ENCODE measurements at regions not wholly inside any gene's neighbourhood (a gene's known extent, or its start where the extent isn't known, plus 50 kb on each side); places are given as distances from the start of the nearest gene placed in this dataset.

DNA sequence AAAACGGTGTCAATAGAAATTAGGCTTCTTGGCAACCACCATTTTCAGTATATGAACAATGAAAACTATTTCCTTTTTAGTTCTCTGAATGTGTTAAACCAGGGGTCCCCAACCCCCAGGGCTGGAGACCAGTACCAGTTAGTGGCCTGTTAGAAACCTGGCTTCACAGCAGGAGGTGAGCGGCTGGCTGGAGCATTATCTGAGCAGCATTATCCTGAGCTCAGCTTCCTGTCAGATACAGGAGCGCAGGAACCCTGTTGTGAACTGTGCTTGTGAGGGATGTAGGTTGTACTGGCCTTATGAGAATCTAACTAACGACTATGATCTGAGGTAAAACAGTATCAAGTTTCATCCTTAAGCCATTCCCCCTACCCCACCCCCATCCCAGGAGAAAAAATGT is 328.7 kb downstream of the ZBBX start:
- ATAC-seq (no peak), DNase-seq (ENCODE audit: low read depth in 1 of 2, low spot score in 1 of 2) (no peak), FAIRE-seq (no peak)
- H3K9me3 ChIP-seq: no peaks in the 10 kb centered on the region
- no peak overlapping the region for H3K4me3 ChIP-seq
- H3K4me1 ChIP-seq: no peaks in the 10 kb centered on the region
- H3K27ac ChIP-seq: no peak overlapping the region
- POLR2A ChIA-PET: no interaction called here
- CTCF ChIA-PET: no interaction called here
- H3K4me2 ChIP-seq: no peak overlapping the region
- no peak for TF ChIP-seq HDAC2 (IDR thresholded peaks at IDR 0.05)
- TF ChIP-seq EHF (CRISPR knock-in tag; IDR thresholded peaks at IDR 0.05): no peak
- no peak for TF ChIP-seq HOXB5 (CRISPR knock-in tag; IDR thresholded peaks at IDR 0.05)
- no peak for TF ChIP-seq POLR2A (IDR thresholded peaks at IDR 0.05; ENCODE audit: low read length)
- TF ChIP-seq KDM5A (IDR thresholded peaks at IDR 0.05): no peak
- no peak for TF ChIP-seq RFX5 (IDR thresholded peaks at IDR 0.05)
- TF ChIP-seq, protein P1, sequence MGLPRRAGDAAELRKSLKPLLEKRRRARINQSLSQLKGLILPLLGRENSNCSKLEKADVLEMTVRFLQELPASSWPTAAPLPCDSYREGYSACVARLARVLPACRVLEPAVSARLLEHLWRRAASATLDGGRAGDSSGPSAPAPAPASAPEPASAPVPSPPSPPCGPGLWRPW (IDR thresholded peaks at IDR 0.05): no peak
- TF ChIP-seq, protein P2, sequence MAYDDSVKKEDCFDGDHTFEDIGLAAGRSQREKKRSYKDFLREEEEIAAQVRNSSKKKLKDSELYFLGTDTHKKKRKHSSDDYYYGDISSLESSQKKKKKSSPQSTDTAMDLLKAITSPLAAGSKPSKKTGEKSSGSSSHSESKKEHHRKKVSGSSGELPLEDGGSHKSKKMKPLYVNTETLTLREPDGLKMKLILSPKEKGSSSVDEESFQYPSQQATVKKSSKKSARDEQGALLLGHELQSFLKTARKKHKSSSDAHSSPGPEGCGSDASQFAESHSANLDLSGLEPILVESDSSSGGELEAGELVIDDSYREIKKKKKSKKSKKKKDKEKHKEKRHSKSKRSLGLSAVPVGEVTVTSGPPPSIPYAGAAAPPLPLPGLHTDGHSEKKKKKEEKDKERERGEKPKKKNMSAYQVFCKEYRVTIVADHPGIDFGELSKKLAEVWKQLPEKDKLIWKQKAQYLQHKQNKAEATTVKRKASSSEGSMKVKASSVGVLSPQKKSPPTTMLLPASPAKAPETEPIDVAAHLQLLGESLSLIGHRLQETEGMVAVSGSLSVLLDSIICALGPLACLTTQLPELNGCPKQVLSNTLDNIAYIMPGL (CRISPR knock-in tag; IDR thresholded peaks at IDR 0.05; ENCODE audit: borderline replicate concordance): no peak
- TF ChIP-seq RARB (CRISPR knock-in tag; IDR thresholded peaks at IDR 0.05): no peak
- TF ChIP-seq FOSL2 (IDR thresholded peaks at IDR 0.05): no peak
- TF ChIP-seq FOSL2 (CRISPR knock-in tag; IDR thresholded peaks at IDR 0.05): no peak
- no peak for TF ChIP-seq ZNF302 (CRISPR knock-in tag; IDR thresholded peaks at IDR 0.05)
- TF ChIP-seq, protein P3, sequence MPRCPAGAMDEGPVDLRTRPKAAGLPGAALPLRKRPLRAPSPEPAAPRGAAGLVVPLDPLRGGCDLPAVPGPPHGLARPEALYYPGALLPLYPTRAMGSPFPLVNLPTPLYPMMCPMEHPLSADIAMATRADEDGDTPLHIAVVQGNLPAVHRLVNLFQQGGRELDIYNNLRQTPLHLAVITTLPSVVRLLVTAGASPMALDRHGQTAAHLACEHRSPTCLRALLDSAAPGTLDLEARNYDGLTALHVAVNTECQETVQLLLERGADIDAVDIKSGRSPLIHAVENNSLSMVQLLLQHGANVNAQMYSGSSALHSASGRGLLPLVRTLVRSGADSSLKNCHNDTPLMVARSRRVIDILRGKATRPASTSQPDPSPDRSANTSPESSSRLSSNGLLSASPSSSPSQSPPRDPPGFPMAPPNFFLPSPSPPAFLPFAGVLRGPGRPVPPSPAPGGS (IDR thresholded peaks at IDR 0.05): no peak
- TF ChIP-seq JUNB (IDR thresholded peaks at IDR 0.05): no peak
- TF ChIP-seq NPAS2 (CRISPR knock-in tag; IDR thresholded peaks at IDR 0.05; ENCODE audit: borderline replicate concordance): no peak
- TF ChIP-seq JUN (IDR thresholded peaks at IDR 0.05): no peak
- TF ChIP-seq PHF8 (IDR thresholded peaks at IDR 0.05; ENCODE audit: borderline replicate concordance, low read depth): no peak
- TF ChIP-seq, protein P4, sequence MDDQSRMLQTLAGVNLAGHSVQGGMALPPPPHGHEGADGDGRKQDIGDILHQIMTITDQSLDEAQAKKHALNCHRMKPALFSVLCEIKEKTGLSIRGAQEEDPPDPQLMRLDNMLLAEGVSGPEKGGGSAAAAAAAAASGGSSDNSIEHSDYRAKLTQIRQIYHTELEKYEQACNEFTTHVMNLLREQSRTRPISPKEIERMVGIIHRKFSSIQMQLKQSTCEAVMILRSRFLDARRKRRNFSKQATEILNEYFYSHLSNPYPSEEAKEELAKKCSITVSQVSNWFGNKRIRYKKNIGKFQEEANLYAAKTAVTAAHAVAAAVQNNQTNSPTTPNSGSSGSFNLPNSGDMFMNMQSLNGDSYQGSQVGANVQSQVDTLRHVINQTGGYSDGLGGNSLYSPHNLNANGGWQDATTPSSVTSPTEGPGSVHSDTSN (IDR thresholded peaks at IDR 0.05): no peak
- WGBS (ENCODE audit: missing lambda C conversion rate): 7% methylated on average over 3 of the region's 4 CpGs

DNA sequence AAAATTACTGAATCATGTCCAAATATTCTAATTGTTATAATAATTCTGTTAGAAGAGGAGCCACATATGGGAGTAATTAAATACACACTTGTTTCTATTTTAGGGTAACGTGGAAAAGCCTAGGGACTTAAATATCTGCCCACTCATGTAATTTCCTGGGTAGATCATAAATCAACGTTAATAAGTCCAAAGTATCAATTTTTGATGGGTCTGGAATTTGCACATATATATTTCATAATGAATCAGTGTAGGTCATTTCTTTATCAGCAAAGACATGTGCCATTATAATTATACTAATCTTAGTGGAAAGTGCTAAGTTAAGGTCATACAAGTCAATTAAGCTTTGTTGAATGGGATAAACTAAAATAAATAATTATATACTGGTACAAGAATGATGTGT is 346.2 kb downstream of the ZBBX start:
- POLR2A ChIA-PET: no interaction called here
- CTCF ChIA-PET: no interaction called here
- no peak for FAIRE-seq
- no peak for DNase-seq (ENCODE audit: low read depth in 1 of 2, low spot score in 1 of 2)
- no peak overlapping the region for H3K4me3 ChIP-seq
- TF ChIP-seq CEBPB (IDR thresholded peaks at IDR 0.05): no peak
- no peak for TF ChIP-seq POLR2A (IDR thresholded peaks at IDR 0.05; ENCODE audit: low read length)
- TF ChIP-seq CHD4 (IDR thresholded peaks at IDR 0.05; ENCODE audit: borderline replicate concordance): no peak
- no peak for TF ChIP-seq EP300 (IDR thresholded peaks at IDR 0.05)
- no peak for TF ChIP-seq HDAC2 (IDR thresholded peaks at IDR 0.05)
- TF ChIP-seq NPAS2 (CRISPR knock-in tag; IDR thresholded peaks at IDR 0.05; ENCODE audit: borderline replicate concordance): no peak
- no peak overlapping the region for H3K27ac ChIP-seq
- H3K4me2 ChIP-seq: no peak overlapping the region
- no peaks in the 10 kb centered on the region for H3K4me1 ChIP-seq
- H3K9me3 ChIP-seq: no peaks in the 10 kb centered on the region
- ATAC-seq: no peak
- 4% methylated on average over 2 of the region's 2 CpGs for WGBS (ENCODE audit: missing lambda C conversion rate)

DNA sequence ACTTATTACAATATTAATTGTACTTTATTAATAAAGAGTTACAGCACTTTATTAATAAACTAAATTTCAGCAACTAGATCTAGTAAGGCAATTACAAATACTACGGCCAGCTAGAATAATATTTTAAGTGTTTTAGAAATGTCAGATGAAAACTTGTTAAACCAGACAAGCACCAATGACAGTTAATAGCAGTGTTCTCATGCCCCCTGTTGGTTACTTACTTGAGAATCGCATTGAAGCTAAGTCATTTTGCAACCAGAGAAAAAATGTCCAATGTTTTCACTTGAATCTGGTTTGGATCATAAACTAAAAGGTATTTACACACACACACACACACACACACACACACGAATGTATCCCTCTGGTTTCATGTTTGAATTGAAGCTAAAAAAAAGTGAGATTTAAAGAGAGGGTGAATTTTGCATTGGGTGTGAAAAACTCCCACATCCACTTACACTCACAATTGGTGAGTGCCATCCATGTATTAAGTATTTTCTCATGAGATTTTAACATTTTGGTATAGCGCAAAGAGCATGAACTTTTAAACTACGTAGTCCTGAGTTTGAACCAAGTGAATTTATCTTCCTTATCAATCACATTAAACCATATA is 347.7 kb downstream of the ZBBX start:
- Histone ChIP-seq H3K4me1 (no peaks in the 10 kb centered on the region), H3K4me3 (no peak overlapping the region), H3K27ac (no peak overlapping the region), H3K9me3 (no peaks in the 10 kb centered on the region), H3K4me2 (no peak overlapping the region)
- ATAC-seq: no peak
- POLR2A ChIA-PET: no interaction called here
- CTCF ChIA-PET: interaction anchor here (1.0 kb wide), 1 partner anchor 28 kb away, joined by 3 read pairs; no protein-coding TSS in a partner anchor
- 4% methylated on average over 5 of the region's 5 CpGs for WGBS (ENCODE audit: missing lambda C conversion rate)
- no peak for FAIRE-seq
- DNase-seq (ENCODE audit: low read depth in 1 of 2, low spot score in 1 of 2): peak in 1 of 2 experiments; percentile 55
- no peak for TF ChIP-seq KDM5A (IDR thresholded peaks at IDR 0.05)
- TF ChIP-seq, protein P5, sequence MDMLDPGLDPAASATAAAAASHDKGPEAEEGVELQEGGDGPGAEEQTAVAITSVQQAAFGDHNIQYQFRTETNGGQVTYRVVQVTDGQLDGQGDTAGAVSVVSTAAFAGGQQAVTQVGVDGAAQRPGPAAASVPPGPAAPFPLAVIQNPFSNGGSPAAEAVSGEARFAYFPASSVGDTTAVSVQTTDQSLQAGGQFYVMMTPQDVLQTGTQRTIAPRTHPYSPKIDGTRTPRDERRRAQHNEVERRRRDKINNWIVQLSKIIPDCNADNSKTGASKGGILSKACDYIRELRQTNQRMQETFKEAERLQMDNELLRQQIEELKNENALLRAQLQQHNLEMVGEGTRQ (IDR thresholded peaks at IDR 0.05): no peak
- TF ChIP-seq POLR2AphosphoS2 (conservative IDR thresholded peaks at IDR 0.05; ENCODE audit: low read length): no peak
- no peak for TF ChIP-seq MAFK (IDR thresholded peaks at IDR 0.05; ENCODE audit: partially characterized antibody)
- no peak for TF ChIP-seq TP53 (CRISPR knock-in tag; IDR thresholded peaks at IDR 0.05)
- TF ChIP-seq, protein P6, sequence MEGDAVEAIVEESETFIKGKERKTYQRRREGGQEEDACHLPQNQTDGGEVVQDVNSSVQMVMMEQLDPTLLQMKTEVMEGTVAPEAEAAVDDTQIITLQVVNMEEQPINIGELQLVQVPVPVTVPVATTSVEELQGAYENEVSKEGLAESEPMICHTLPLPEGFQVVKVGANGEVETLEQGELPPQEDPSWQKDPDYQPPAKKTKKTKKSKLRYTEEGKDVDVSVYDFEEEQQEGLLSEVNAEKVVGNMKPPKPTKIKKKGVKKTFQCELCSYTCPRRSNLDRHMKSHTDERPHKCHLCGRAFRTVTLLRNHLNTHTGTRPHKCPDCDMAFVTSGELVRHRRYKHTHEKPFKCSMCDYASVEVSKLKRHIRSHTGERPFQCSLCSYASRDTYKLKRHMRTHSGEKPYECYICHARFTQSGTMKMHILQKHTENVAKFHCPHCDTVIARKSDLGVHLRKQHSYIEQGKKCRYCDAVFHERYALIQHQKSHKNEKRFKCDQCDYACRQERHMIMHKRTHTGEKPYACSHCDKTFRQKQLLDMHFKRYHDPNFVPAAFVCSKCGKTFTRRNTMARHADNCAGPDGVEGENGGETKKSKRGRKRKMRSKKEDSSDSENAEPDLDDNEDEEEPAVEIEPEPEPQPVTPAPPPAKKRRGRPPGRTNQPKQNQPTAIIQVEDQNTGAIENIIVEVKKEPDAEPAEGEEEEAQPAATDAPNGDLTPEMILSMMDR (IDR thresholded peaks at IDR 0.05): peak; percentile 36; the same call in 2 of the 3 replicates
- TF ChIP-seq RAD21 (conservative IDR thresholded peaks at IDR 0.05 in 1 of 2, IDR thresholded peaks at IDR 0.05 in 1 of 2): peak; percentile 41 to 46; a peak in 4 of 5 replicates
